Motor neuron (in vitro differentiated cells): ENCODE measurements at regions not wholly inside any gene's neighbourhood (a gene's known extent, or its start where the extent isn't known, plus 50 kb on each side); places are given as distances from the start of the nearest gene placed in this dataset.
"Not testable (repeated sequence)": the region's sequence is repeated elsewhere in the genome, so short reads cannot be mapped to it uniquely, and the experiment has no call there.

Experiments used
- ATAC-seq, 8 experiments: fragments of 200-7000 bp; cut with Tn5 transposase; replicated peaks in 6 of 8; 2 replicates each; pipeline ENCODE4 v1.8.0; 2021; ENCODE audit warnings: mild to moderate bottlenecking in 8 of 8, moderate library complexity in 8 of 8
- H3K27ac ChIP-seq, 2 donors: fragments of 250-450 bp; sonication (Bioruptor Pico); 2 replicates each; pipeline ENCODE4 v1.9.0; 2021; ENCODE audit warnings: antibody characterized with exemption in 2 of 2, mild to moderate bottlenecking in 2 of 2, moderate library complexity in 1 of 2
- H3K4me1 ChIP-seq, 2 donors: fragments of 250-450 bp; sonication (Bioruptor Pico); replicated peaks in 1 of 2; 2 replicates each; pipeline ENCODE4 v1.6.1; 2021; ENCODE audit warnings: antibody characterized with exemption in 2 of 2, mild to moderate bottlenecking in 2 of 2, moderate library complexity in 1 of 2
- H3K4me3 ChIP-seq, 5 donors: fragments of 250-450 bp; sonication (Bioruptor Pico); 2 replicates each; pipeline ENCODE4 v1.9.0; 2021; ENCODE audit warnings: antibody characterized with exemption in 5 of 5, mild to moderate bottlenecking in 5 of 5, moderate library complexity in 4 of 5
- WGBS, 10 experiments: fragments of 450-650 bp; shearing (Covaris generic); methylation state at CpG; one replicate each; pipeline ENCODE4 v1.0.0; 2022; 5-methylcytosine and 5-hydroxymethylcytosine counted together
- in situ Hi-C, 9 experiments: fragments of 400-800 bp; cut with MboI; loops; one replicate each; pipeline ENCODE4 v1.15.0; 2021; ENCODE audit warnings: low sequenced_read_pairs in 9 of 9, low pct_unique_long_range_greater_than_20kb in 2 of 9; ENCODE audit not compliant: unreplicated experiment in 9 of 9

DNA sequence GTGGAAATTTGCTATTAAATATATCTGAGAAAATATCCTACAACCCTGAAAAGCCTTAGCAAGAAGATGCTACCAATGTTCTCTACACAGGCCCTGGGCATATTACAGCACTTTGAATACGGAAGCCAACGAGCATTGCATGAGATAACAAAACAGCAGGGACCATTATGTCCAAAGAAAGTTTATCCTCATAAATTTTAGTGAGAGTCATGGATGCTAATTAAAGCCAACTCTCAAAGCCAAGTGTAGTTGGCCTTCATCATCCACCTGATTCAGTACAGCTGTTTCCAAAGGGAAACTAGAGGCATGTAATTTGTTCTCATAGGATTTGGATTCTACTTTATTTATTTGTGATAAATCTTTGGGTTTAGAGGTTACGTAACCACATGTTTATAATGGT lies 564.8 kb downstream of the RFPL4B start:
- no peak overlapping the region for H3K27ac ChIP-seq
- in situ Hi-C loops = no loop called here
- no peak overlapping the region for H3K4me3 ChIP-seq
- H3K4me1 ChIP-seq = no peaks in the 10 kb centered on the region
- WGBS, 10 experiments = 21 to 66% (median 56%) methylated on average over 2 to 3 of the region's 3 CpGs; no CpG with 5 or more reads in 2 of the 10 experiments
- no peak for ATAC-seq

DNA sequence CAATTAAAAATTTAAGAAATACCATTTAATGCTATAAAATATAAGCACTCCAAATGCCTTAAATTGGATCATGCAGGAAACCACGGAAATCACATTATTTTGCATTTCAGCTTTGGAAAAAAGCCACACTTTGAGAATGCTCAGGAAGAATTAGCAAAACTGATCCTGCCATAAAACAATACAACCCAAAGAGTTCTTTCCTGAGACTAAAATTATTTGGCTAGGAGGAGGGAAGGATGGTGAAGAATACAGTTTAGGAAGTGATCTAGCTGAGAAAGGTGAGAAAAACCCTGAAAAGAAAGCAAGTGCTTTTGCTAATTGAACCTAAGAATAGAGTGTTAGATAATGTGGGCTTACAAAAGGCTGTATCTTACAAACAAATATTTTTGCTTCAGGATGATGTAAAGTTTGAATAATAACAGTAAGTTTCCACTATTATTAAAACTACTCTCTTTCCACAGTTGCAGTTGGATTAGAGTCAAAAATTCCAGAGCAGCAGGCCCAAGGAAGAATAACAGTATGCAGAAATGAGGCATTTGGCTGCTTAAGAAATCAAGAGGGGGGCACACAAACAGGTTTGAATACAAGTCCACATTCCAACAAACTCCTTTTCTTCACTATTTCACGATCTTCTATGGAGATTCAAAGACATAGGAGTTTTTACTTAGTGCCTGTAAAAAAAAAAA lies 565.4 kb downstream of the RFPL4B start:
- peak in 4 of 8 experiments; percentile 36 to 75 (median 60) for ATAC-seq
- WGBS, 10 experiments = 3 to 60% (median 26%) methylated on average over 1 to 2 of the region's 2 CpGs
- Histone ChIP-seq H3K27ac (no peak overlapping the region), H3K4me1 (no peaks in the 10 kb centered on the region), H3K4me3 (no peak overlapping the region)
- in situ Hi-C loops = no loop called here

DNA sequence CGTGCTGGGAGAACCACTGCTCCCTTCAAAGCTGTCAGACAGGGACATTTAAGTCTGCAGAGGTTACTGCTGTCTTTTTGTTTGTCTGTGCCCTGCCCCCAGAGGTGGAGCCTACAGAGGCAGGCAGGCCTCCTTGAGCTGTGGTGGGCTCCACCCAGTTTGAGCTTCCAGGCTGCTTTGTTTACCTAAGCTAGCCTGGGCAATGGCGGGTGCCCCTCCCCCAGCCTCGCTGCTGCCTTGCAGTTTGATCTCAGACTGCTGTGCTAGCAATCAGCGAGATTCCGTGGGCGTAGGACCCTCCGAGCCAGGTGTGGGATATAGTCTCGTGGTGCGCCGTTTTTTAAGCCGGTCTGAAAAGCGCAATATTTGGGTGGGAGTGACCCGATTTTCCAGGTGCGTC lies 572.6 kb downstream of the RFPL4B start:
- H3K27ac ChIP-seq, H3K4me1 ChIP-seq, in situ Hi-C loops, ATAC-seq, H3K4me3 ChIP-seq: not testable (repeated sequence)
- WGBS, 10 experiments = no CpG with 5 or more reads among the region's 14 CpGs

DNA sequence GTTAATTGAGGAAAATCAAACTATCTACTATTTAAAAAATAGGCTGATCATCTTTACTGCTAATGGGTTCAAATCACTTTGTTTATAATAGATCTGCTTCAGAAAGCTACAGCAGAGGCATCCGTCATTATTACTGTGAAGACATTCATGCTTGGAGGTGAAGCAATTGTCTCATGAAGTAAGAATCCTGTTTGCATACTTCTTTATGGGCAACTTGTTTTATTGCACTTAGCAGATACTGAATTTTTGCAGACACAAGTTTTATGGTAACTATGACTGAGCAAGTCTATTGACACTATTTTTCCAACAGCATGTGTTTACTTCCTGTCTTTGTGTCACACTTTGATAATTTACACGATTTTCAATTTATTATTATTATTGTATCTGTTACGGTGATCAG lies 573.9 kb downstream of the RFPL4B start:
- H3K4me3 ChIP-seq = no peak overlapping the region
- WGBS, 10 experiments = 61 to 100% (median 94%) methylated on average over 1 to 3 of the region's 3 CpGs; no CpG with 5 or more reads in 1 of the 10 experiments
- in situ Hi-C loops = no loop called here
- ATAC-seq = no peak
- H3K27ac ChIP-seq = no peak overlapping the region
- H3K4me1 ChIP-seq = peaks cover 0 to 2% of the 10 kb centered on the region in 2 donors

DNA sequence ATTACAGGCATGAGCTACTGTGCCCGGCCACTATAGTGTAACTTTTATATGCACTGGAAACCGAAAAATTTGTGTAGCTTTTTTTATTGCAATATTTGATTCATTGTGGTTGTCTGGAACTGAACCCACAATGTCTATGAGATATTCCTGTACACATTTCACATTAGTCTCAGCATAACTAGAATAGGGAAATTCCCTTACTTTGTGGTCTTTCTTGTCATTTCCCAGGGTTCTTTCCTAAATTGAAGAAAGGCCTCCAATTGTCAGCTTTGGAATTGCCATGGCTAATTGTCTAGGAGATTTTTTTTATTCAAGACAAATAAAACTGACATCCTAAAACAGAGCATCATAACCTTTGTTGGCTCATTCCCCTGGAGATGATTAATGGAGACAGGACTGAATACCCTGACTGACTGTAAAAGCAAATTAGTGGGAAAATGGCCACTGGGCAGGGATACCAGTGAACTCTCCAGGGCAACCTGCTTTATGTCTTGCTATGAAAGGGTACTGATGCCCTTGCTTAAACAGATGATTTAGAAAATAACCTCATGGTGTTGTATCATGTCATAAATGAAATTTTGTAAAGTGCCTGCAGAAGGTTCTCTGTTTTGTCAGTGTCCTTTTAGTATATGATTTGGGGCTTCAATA lies 576.9 kb downstream of the RFPL4B start:
- in situ Hi-C loops = no loop called here
- H3K4me1 ChIP-seq = peaks cover 0 to 2% of the 10 kb centered on the region in 2 donors
- H3K4me3 ChIP-seq = no peak overlapping the region
- 60 to 100% (median 93%) methylated on average over 1 to 2 of the region's 2 CpGs; no CpG with 5 or more reads in 4 of the 10 experiments for WGBS, 10 experiments
- H3K27ac ChIP-seq = no peak overlapping the region
- ATAC-seq = peak in 4 of 8 experiments; percentile 47 to 99 (median 67)

DNA sequence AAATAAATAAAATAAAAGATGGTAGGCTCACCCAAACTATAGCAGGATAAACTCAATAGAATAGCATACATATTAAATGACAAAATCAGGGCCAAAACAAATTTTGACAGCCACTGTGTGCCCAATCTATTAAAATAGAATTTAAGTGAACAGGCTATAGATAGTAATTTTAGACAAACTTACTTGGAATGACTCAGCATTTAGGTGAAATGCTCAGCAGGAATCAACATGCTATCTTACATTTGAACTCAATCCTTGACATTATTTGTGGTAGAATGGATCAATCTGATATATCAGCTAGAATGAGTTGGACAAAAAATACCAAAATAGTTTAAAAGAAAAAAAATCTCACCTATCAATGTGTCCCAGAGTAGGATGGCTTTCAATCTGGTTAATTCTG lies 578.6 kb downstream of the RFPL4B start:
- in situ Hi-C loops = no loop called here
- ATAC-seq = no peak
- Histone ChIP-seq H3K27ac (no peak overlapping the region), H3K4me3 (no peak overlapping the region), H3K4me1 (peaks cover 0 to 2% of the 10 kb centered on the region in 2 donors)

DNA sequence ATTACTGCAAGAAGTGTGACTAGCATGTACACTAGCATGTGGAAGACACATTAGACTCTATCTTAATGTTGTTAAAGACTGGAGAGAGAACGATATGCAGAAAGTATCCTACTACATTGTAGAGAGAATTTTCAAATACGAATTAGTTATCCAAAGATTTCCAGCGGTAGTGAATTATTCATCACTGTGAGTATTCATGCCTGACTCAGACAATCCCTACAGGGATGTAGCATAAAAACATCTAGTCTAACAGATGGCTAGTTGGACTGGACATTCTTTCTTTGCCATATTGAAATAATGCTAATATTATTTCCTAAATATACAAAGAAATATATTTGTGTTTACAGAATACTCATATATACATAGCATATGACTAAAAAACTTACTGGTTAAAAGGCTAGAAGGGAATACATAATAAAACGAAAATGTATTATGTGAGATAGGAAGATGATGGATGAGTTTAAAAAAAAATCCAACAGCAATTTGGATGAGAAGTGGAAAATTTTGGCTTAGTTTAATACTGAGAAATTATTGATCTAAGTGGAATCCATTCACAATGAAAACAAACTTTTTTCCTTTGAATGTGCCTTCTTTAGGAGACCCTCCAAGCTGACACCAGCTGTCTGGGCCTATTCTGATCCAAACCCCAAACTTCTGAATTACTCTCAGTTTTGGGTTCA lies 580.7 kb downstream of the RFPL4B start:
- 0 to 93% (median 73%) methylated on average over 2 to 4 of the region's 4 CpGs for whole genome bisulfite sequencing, 10 experiments
- in situ Hi-C loops = no loop called here
- Histone ChIP-seq H3K27ac (no peak overlapping the region), H3K4me1 (peaks cover 0 to 2% of the 10 kb centered on the region in 2 donors), H3K4me3 (no peak overlapping the region)
- peak in 3 of 8 experiments; percentile 96 to 99 (median 98) for ATAC-seq

DNA sequence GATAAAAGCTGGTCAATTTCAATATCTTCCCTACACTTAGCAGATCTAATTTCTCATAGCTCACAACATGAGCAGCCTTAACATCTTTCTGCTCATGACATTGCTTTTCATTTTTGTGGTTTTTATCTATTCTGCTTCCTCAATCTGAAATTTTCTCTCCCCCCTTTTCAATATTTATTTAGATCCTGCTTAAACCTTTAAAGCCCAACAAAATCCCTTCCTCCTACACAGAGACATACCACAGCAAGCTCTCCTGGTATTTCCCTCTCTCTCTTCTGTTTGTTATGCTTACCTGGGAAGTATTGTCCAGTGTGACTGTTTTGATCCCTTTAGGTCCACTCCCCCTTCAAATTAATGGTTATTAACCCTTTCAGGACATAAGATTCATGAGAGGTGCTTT lies 582.5 kb downstream of the RFPL4B start:
- H3K27ac ChIP-seq = no peak overlapping the region
- H3K4me1 ChIP-seq = no peaks in the 10 kb centered on the region
- in situ Hi-C loops = no loop called here
- no peak overlapping the region for H3K4me3 ChIP-seq
- ATAC-seq = no peak

DNA sequence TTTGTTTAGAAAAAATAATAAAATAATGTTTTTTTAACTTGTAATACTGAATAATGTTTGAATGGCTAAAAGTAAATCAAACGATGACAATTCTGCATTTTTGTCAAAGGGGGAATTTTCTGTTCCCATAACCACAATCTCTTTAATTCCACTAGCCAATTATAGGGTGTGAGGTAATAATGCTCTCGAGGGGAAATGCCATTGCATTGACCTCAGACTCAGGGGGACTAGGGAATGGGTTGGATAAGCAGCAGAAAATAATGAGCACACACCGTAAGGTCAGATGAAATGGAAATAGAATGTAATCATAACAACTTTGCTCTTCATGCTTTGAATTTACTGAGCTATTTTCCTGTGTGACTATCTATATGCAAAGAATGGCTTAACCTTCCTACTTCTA lies 584.7 kb downstream of the RFPL4B start:
- Histone ChIP-seq H3K4me3 (no peak overlapping the region), H3K27ac (no peak overlapping the region), H3K4me1 (no peaks in the 10 kb centered on the region)
- 8 to 86% (median 78%) methylated on average over 1 to 3 of the region's 3 CpGs; no CpG with 5 or more reads in 1 of the 10 experiments for WGBS, 10 experiments
- ATAC-seq = no peak
- in situ Hi-C loops = no loop called here

DNA sequence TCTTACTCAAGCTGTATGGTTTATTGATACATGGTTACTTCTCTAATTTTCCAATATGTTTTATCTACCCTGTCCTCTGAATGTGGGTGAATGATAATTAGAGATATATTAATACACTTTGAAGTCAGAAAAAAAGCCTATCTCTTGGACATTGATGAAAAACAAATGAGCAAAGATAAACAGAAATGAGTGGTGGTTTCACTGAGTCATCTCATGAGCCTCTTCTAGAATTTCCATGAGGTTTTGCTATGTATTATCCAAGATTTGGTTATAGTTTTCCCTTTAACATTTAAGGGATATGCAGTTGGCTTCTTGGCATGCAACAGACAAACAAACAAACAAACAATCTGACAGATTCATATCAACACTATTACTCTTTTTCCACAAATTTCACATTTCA lies 586.8 kb downstream of the RFPL4B start:
- no peak overlapping the region for H3K4me3 ChIP-seq
- in situ Hi-C loops = no loop called here
- no peak overlapping the region for H3K27ac ChIP-seq
- H3K4me1 ChIP-seq = no peaks in the 10 kb centered on the region
- ATAC-seq = no peak

DNA sequence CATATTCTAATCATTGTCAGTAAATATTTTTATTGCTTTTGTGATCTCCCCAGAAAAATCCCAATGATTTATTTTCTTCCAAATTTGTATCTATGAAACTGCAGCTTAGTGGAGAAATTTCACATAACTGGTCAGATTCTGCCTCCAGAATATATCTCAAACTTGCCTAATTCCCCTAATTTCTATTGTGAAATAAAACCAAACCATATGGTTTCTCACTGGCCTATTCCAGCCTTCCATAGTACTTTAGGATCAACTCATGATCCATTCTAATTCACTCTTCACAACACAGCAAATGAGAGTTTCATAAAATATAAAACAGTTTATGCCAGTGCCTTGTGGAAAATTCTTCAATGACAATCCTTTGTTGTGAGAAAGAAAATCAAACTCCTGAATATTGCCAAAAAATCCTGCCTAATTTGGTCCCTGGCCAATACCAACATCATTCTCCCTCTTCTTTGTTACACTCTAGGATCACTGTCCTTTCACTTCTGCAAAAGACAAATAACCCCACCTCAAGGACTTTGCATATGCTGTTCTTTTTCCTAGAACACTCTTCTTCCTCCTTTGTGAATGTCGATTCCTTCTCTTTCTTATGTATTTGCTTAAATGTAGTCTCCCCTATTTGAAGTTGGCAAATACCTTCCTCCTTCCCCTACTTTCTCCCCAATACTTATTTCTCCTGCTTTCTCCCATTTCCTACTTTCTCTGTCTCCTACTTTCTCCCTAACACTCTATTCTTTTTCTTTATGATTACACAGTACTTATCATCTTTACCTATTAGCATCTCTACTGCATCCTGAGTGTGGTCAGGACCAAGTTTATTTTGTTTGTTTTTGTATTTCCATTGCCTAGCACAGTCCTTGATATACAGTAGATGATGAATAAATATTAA lies 587.5 kb downstream of the RFPL4B start:
- 0 to 84% (median 50%) methylated on average over 1 of the region's 1 CpG for WGBS, 10 experiments
- peaks cover 0 to 4% of the 10 kb centered on the region in 2 donors for H3K4me1 ChIP-seq
- H3K4me3 ChIP-seq = no peak overlapping the region
- no peak overlapping the region for H3K27ac ChIP-seq
- in situ Hi-C loops = no loop called here
- ATAC-seq = no peak

DNA sequence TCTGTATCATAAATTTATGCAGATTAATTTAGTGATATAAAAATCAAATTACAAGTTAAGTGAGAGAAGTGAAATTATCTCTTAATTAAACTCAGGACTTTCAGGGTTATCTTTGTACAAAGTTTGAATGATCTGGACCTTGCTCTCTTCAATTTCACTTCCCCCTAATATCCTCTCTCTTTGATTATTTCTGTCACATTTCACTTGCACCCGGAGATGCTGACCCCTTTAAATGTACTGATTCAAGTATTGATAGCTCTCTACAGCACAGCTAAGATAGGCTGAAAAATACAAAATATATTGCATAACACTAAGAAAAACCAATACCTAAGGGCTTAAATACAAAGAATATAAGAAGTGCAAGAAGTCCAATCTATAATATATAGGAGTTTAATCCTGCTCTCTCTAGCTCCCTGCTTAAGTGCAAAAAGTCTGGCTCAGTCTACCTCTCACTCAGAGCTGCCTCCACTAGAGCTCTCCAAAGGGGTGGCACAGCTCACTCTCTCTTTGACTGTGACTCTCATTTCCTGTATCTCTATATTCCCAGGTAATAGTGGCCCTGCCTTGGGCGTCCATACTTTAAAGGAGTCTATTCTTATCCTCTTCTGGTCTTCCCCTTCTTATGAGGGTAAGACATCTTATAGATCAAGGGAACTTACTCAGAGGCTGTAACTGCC lies 588.4 kb downstream of the RFPL4B start:
- in situ Hi-C loops = no loop called here
- Histone ChIP-seq H3K27ac (no peak overlapping the region), H3K4me1 (peaks cover 0 to 8% of the 10 kb centered on the region in 2 donors), H3K4me3 (no peak overlapping the region)
- 33 to 100% (median 73%) methylated on average over 1 to 2 of the region's 2 CpGs; no CpG with 5 or more reads in 2 of the 10 experiments for WGBS, 10 experiments
- no peak for ATAC-seq
